22Rv1 (cell line): ENCODE measurements at regions not wholly inside any gene's neighbourhood (a gene's known extent, or its start where the extent isn't known, plus 50 kb on each side); places are given as distances from the start of the nearest gene placed in this dataset.

ENCODE experiments used
- CTCF ChIP-seq: fragments of 450-650 bp; IDR thresholded peaks from 2 replicates; pipeline ENCODE4 v1.5.1; 2017; ENCODE audit warnings: mild to moderate bottlenecking
- ZFX ChIP-seq: fragments of 450-650 bp; IDR thresholded peaks from 2 replicates; pipeline ENCODE4 v1.6.1; 2017; ENCODE audit warnings: antibody characterized with exemption, borderline replicate concordance

- TF ChIP-seq CTCF (no peak), ZFX (no peak)
These were observed 111.5 kb upstream of the CDH4 start for GRCh38 chr20:61140576-61140975.
